ENCODE measurements at regions not wholly inside any gene's neighbourhood (a gene's known extent, or its start where the extent isn't known, plus 50 kb on each side); places are given as distances from the start of the nearest gene placed in this dataset.

GRCh38 chr6:18785810-18786490 is 398.8 kb downstream of the RNF144B start:
- no peaks in the 10 kb centered on the region for H3K79me1 ChIP-seq (ENCODE audit: low read depth in 1 of 2, low read length in 2 of 2)
- dilution Hi-C loops (cut with HindIII; ENCODE audit: low sequenced_read_pairs, unreplicated experiment), result no loop called here
- H2BK120ac ChIP-seq (ENCODE audit: low read depth, low read length), result no peak overlapping the region

More at GRCh38 chr6:18785810-18786490, 398.8 kb downstream of the RNF144B start:
- TF ChIP-seq CEBPB (IDR thresholded peaks at IDR 0.05; ENCODE audit: low read depth, low read length) (no peak), CTCF (conservative IDR thresholded peaks at IDR 0.05; ENCODE audit: low read depth, low read length) (no peak), SMC3 (IDR thresholded peaks at IDR 0.05; ENCODE audit: low read depth, low read length) (no peak), RAD21 (IDR thresholded peaks at IDR 0.05; ENCODE audit: low read length) (no peak), BHLHE40 (IDR thresholded peaks at IDR 0.05; ENCODE audit: low read depth, low read length) (no peak), NFE2L2 (IDR thresholded peaks at IDR 0.05; ENCODE audit: low read depth, low read length) (no peak), CHD1 (IDR thresholded peaks at IDR 0.05; ENCODE audit: low read depth, low read length) (no peak), MXI1 (IDR thresholded peaks at IDR 0.05; ENCODE audit: borderline replicate concordance, low read depth, low read length) (no peak), FOS (IDR thresholded peaks at IDR 0.05; ENCODE audit: low read depth, low read length) (no peak), MAFK (IDR thresholded peaks at IDR 0.05; ENCODE audit: low read depth, low read length) (no peak)
- WGBS, 2 experiments (ENCODE audit: extremely low coverage in 2 of 2, insufficient read length in 1 of 2), result no CpG with 5 or more reads among the region's 2 CpGs
- intact Hi-C loops (cut with micrococcal nuclease) (no loop called here), in situ Hi-C loops (cut with MboI; ENCODE audit: low sequenced_read_pairs) (no loop called here)
- Histone ChIP-seq H2BK20ac (ENCODE audit: low read depth, low read length) (no peak overlapping the region), H4K8ac (ENCODE audit: low read depth in 2 of 2, low read length in 2 of 2) (no peak overlapping the region), H3K9me3 (ENCODE audit: control insufficient read depth, insufficient read depth, low read length) (peaks cover 2% of the 10 kb centered on the region; the same call in 1 of the 2 replicates), H4K5ac (ENCODE audit: low read depth, low read length) (no peak overlapping the region), H3K9me1 (ENCODE audit: insufficient read depth, low read length) (no peaks in the 10 kb centered on the region), H3K9ac (ENCODE audit: low read depth, low read length) (no peak overlapping the region), H2BK15ac (ENCODE audit: low read depth, low read length) (no peak overlapping the region), H3K36me3 (ENCODE audit: control insufficient read depth, insufficient read depth, low read length) (no peaks in the 10 kb centered on the region), H3K4me1 (ENCODE audit: control insufficient read depth, insufficient read depth, low read length) (no peaks in the 10 kb centered on the region), H3K4me2 (ENCODE audit: low read depth, low read length) (no peak overlapping the region), H2BK5ac (ENCODE audit: low read depth, low read length, poor library complexity, severe bottlenecking) (no peak overlapping the region), H2AFZ (replicated peaks; ENCODE audit: low read length, poor library complexity) (no peak overlapping the region), H3K23ac (ENCODE audit: low read depth, low read length) (no peak overlapping the region), H3K14ac (replicated peaks; ENCODE audit: low read depth, low read length) (no peak overlapping the region), H2AK9ac (replicated peaks; ENCODE audit: low read depth, low read length, poor library complexity) (no peak overlapping the region), H2AK5ac (ENCODE audit: low read depth, low read length) (no peak overlapping the region), H3K27me3 (ENCODE audit: control insufficient read depth, insufficient read depth, low read length) (no peaks in the 10 kb centered on the region), H3K4me3 (ENCODE audit: insufficient read depth, low read depth, low read length) (no peak overlapping the region), H4K91ac (ENCODE audit: insufficient read depth, low read depth, low read length) (no peak overlapping the region), H3K27ac (ENCODE audit: insufficient read depth, low read length) (no peak overlapping the region), H4K20me1 (ENCODE audit: insufficient read depth, low read length) (no peaks in the 10 kb centered on the region), H3K18ac (ENCODE audit: low read depth, low read length) (no peak overlapping the region), H3K56ac (ENCODE audit: extremely low read depth, insufficient read depth, low read length) (no peak overlapping the region), H3K4ac (ENCODE audit: low read depth, low read length) (no peak overlapping the region)
- BruUV-seq (replicated peaks), result no TSS peak
- POLR2A ChIA-PET (ENCODE audit: unreplicated experiment), result no interaction called here
- no peak for ATAC-seq (ENCODE audit: low read depth)
- DNase-seq, result no peak
- CTCF ChIA-PET, result no interaction called here

All from IMR-90 (cell line).